GM18870 (cell line): ENCODE measurements at regions not wholly inside any gene's neighbourhood (a gene's known extent, or its start where the extent isn't known, plus 50 kb on each side); places are given as distances from the start of the nearest gene placed in this dataset.
"Not testable (repeated sequence)": the region's sequence is repeated elsewhere in the genome, so short reads cannot be mapped to it uniquely, and the experiment has no call there.

Experiments used
- ATAC-seq: cut with Tn5 transposase; IDR thresholded peaks from one replicate; pipeline ENCODE4 v1.9.1; 2021; ENCODE audit warnings: moderate library complexity; ENCODE audit not compliant: unreplicated experiment

GRCh38 chr4:143819029-143819428 is 86.3 kb downstream of the GYPE start:
- ATAC-seq: no peak

- not testable (repeated sequence) for ATAC-seq
Measured at GRCh38 chr4:143817866-143818265, 87.5 kb downstream of the GYPE start.

- not testable (repeated sequence) for ATAC-seq
Measured at GRCh38 chr4:143815375-143815774, 90.0 kb downstream of the GYPE start.

GRCh38 chr4:143813431-143814154 is 91.8 kb downstream of the GYPE start:
- ATAC-seq: not testable (repeated sequence)

GRCh38 chr4:143791693-143792092 is 91.2 kb upstream of the FREM3 start:
- not testable (repeated sequence) for ATAC-seq

GRCh38 chr4:143790425-143790824 is 90.0 kb upstream of the FREM3 start:
- not testable (repeated sequence) for ATAC-seq

GRCh38 chr4:143789618-143790017 is 89.1 kb upstream of the FREM3 start:
- not testable (repeated sequence) for ATAC-seq

GRCh38 chr4:143784567-143784966 is 84.1 kb upstream of the FREM3 start:
- ATAC-seq: no peak

- no peak for ATAC-seq
Measured at GRCh38 chr4:143782521-143782920, 82.0 kb upstream of the FREM3 start.

- peak; percentile 100 for ATAC-seq
Measured at GRCh38 chr4:143773998-143774895, 73.8 kb upstream of the FREM3 start.

- ATAC-seq: no peak
Measured at GRCh38 chr4:143771269-143771668, 70.8 kb upstream of the FREM3 start.

GRCh38 chr4:143768007-143768591 is 67.6 kb upstream of the FREM3 start:
- no peak for ATAC-seq

- ATAC-seq: no peak
Measured at GRCh38 chr4:143763587-143763986, 63.1 kb upstream of the FREM3 start.

- no peak for ATAC-seq
Measured at GRCh38 chr4:143762511-143762910, 62.0 kb upstream of the FREM3 start.
